NCI-H1436 (cell line): ENCODE measurements at regions not wholly inside any gene's neighbourhood (a gene's known extent, or its start where the extent isn't known, plus 50 kb on each side); places are given as distances from the start of the nearest gene placed in this dataset.
"Not testable (repeated sequence)": the region's sequence is repeated elsewhere in the genome, so short reads cannot be mapped to it uniquely, and the experiment has no call there.

Experiments used
- DNase-seq: peaks from one replicate; lab custom pipeline; 2025; lab: John Stamatoyannopoulos, UW

- not testable (repeated sequence) for DNase-seq
Observed at GRCh38 chr2:111401270-111402140, 280.8 kb downstream of the BCL2L11 start.

GRCh38 chr2:111402450-111402849 lies 281.7 kb downstream of the BCL2L11 start:
- DNase-seq, result not testable (repeated sequence)

- DNase-seq, result not testable (repeated sequence)
Observed at GRCh38 chr2:111403287-111403686, 282.6 kb downstream of the BCL2L11 start.

- not testable (repeated sequence) for DNase-seq
Observed at GRCh38 chr2:111406616-111407015, 285.9 kb downstream of the BCL2L11 start.

- not testable (repeated sequence) for DNase-seq
Observed at GRCh38 chr2:111407632-111408194, 287.0 kb downstream of the BCL2L11 start.

GRCh38 chr2:111410868-111411406 lies 290.2 kb downstream of the BCL2L11 start:
- not testable (repeated sequence) for DNase-seq

GRCh38 chr2:111411867-111412681 lies 291.4 kb downstream of the BCL2L11 start:
- DNase-seq, result not testable (repeated sequence)

- not testable (repeated sequence) for DNase-seq
Observed at GRCh38 chr2:111412841-111413650, 292.3 kb downstream of the BCL2L11 start.

- not testable (repeated sequence) for DNase-seq
Observed at GRCh38 chr2:111413950-111414349, 293.2 kb downstream of the BCL2L11 start.

GRCh38 chr2:111415765-111416743 lies 295.3 kb downstream of the BCL2L11 start:
- not testable (repeated sequence) for DNase-seq

- DNase-seq, result not testable (repeated sequence)
Observed at GRCh38 chr2:111417026-111417425, 296.3 kb downstream of the BCL2L11 start.

GRCh38 chr2:111418091-111418875 lies 297.6 kb downstream of the BCL2L11 start:
- not testable (repeated sequence) for DNase-seq

- not testable (repeated sequence) for DNase-seq
Observed at GRCh38 chr2:111420074-111420473, 299.4 kb downstream of the BCL2L11 start.

- DNase-seq, result not testable (repeated sequence)
Observed at GRCh38 chr2:111420835-111421234, 300.1 kb downstream of the BCL2L11 start.

- DNase-seq, result not testable (repeated sequence)
Observed at GRCh38 chr2:111421949-111422348, 301.2 kb downstream of the BCL2L11 start.

GRCh38 chr2:111422562-111422961 lies 301.8 kb downstream of the BCL2L11 start:
- DNase-seq, result not testable (repeated sequence)

GRCh38 chr2:111423184-111423583 lies 302.5 kb downstream of the BCL2L11 start:
- DNase-seq, result not testable (repeated sequence)

GRCh38 chr2:111424176-111424575 lies 303.5 kb downstream of the BCL2L11 start:
- DNase-seq, result not testable (repeated sequence)

GRCh38 chr2:111424851-111425309 lies 304.2 kb downstream of the BCL2L11 start:
- DNase-seq, result not testable (repeated sequence)
